ENCODE measurements at regions not wholly inside any gene's neighbourhood (a gene's known extent, or its start where the extent isn't known, plus 50 kb on each side); places are given as distances from the start of the nearest gene placed in this dataset.
"Not testable (repeated sequence)": the region's sequence is repeated elsewhere in the genome, so short reads cannot be mapped to it uniquely, and the experiment has no call there.

GRCh38 chr15:22684786-22685185 lies 101.7 kb upstream of the NIPA1 start:
- DNase-seq, result not testable (repeated sequence)

- DNase-seq, result not testable (repeated sequence)
Observed at GRCh38 chr15:22699881-22700280, 86.6 kb upstream of the NIPA1 start.

DNA sequence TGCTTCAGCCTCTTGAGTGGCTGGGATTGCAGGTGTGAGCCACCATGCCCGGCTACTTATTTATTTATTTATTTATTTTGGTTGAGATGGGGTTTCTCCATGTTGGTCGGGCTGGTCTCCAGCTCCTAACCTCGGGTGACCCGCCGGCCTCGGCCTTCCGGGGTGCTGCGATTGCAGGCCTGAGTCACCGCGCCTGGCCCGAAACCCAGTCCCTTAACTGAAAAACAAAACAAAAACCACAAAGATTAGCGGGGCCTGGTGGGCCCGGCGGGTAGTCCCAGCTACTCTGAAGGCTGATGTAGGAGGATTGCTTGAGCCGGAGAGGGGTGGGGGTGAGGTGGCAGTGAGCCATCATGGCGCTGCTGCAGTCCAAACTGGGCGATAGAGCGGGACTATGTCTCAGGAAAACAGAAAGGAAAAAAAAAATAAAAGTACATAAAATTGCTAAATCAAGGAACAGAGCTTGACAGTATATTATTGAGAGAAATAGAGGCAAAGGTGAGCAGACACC lies 75.6 kb upstream of the NIPA1 start:
- DNase-seq, result not testable (repeated sequence)

DNA sequence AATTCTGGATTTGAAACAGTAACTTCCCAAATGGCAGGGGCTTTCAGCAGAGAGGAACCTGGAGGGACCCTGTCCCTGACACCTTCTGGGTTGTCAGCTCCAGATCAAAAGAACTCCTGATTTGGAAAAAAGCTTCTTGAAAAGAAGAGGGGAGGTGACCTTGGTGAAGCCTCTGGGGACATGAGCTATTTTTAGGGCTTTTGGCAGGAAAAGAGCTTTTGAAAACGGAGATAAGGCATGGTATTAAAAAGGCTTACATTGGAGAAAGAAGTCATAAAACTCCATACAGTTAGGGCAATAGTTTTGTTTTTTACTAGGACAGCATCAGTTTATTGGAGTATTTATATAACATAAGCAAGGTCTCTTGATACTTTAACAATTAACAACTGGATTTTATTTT lies 72.5 kb upstream of the NIPA1 start:
- DNase-seq, result not testable (repeated sequence)

- not testable (repeated sequence) for DNase-seq
Observed at GRCh38 chr15:22714358-22715132, 71.9 kb upstream of the NIPA1 start.

- not testable (repeated sequence) for DNase-seq
Observed at GRCh38 chr15:22715133-22715845, 71.2 kb upstream of the NIPA1 start.

DNA sequence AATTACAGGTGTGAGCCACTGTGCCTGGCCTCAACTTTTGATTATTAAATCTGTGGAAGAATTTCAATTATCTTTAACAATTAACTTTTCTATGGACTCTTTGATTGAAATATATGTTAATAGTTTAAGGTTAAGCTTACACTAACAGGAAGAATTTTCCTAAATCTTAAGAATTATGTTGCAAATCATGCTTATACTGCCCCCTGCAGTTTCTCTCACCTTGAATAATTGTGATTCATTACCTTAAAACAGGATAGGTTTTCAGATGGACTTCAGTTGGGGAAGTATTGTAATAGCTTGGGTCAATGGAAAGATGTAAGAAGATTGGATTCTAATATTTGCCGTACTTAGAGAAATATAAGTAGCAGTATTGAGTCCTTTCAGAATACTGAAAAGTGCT lies 66.5 kb upstream of the NIPA1 start:
- DNase-seq, result peak; percentile 42

GRCh38 chr15:22726104-22726503 lies 60.3 kb upstream of the NIPA1 start:
- DNase-seq, result not testable (repeated sequence)

GRCh38 chr15:22735067-22735466 lies 51.4 kb upstream of the NIPA1 start:
- not testable (repeated sequence) for DNase-seq

GRCh38 chr15:22735781-22736180 lies 50.7 kb upstream of the NIPA1 start:
- DNase-seq, result no peak

GRCh38 chr15:22736200-22736599 lies 50.2 kb upstream of the NIPA1 start:
- DNase-seq, result not testable (repeated sequence)

All from NCI-H82 (cell line).